Activated gamma-delta T cell treated with anti-CD3 and anti-CD28 coated beads, Interleukin-2, amount 50 U/mL, for 16 hours (primary cell): ENCODE measurements at regions not wholly inside any gene's neighbourhood (a gene's known extent, or its start where the extent isn't known, plus 50 kb on each side); places are given as distances from the start of the nearest gene placed in this dataset.
A peak's percentile ranks its signal among the peaks of the same experiment; 100 is the strongest.

ENCODE experiments used
- DNase-seq: peaks from one replicate; pipeline ENCODE4 v3.0.0-alpha.2; 2020; ENCODE audit warnings: low read depth

DNA sequence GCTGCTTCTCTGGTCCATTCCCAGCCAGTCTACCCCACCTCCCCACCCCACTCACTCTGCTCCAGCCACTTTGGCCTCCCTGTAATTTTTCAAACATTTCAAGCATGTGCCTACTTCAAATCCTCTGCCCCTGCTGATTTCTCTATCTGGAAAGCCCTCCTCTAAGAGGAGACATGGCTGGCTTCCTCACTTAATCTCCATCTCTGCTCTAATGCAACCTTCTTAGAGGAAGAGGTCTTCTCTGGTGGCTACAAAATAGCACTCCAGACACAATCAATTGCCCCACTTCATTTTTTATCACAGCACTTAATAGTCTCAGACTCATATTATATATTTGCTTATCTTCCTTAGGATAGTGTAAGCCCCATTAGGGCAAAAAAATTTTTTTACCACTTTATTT lies 161.1 kb upstream of the SLC39A10 start:
- DNase-seq, result no peak

DNA sequence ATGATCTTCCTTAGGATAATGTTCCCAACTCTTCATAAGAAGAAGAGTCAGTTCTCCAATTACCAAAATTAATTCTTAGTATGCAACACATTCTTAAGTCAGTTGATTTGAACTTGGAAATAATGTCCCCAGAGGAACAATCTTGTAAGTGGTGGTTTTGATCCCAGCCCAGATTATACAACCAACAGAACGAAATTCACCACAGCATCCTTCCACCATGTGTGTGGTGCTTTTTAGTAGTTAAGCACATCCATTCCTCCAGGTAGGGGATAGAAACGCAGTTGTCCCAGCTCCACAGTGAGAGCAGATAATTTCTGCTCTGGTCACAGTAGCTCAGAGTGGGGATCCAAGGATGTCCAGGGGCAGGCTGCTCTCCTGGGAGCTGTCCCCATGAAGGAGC lies 161.7 kb upstream of the SLC39A10 start:
- DNase-seq, result no peak

GRCh38 chr2:195494451-195494850 lies 162.6 kb upstream of the SLC39A10 start:
- no peak for DNase-seq

- DNase-seq, result no peak
Measured at GRCh38 chr2:195493416-195493815, 163.6 kb upstream of the SLC39A10 start.

DNA sequence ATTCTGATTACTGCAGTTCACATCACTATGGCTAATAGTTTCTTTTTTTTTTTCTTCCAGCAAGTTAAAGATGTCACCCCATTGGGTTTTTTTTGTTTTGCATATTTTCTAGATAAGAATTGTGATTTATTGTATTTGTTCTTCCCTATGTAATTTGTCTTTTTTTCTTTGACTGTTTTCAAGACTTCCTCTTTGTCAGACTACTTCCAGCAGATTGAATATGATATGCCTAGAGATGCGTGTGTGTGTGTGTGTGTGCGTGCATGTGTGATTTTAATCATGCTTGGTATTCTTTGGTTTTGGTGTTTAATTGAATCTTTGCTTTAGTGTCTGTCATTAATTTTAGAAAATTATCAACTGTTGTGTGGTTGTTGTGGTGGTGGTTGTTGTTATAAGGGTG lies 166.7 kb upstream of the SLC39A10 start:
- no peak for DNase-seq

GRCh38 chr2:195489101-195489500 lies 167.9 kb upstream of the SLC39A10 start:
- no peak for DNase-seq

DNA sequence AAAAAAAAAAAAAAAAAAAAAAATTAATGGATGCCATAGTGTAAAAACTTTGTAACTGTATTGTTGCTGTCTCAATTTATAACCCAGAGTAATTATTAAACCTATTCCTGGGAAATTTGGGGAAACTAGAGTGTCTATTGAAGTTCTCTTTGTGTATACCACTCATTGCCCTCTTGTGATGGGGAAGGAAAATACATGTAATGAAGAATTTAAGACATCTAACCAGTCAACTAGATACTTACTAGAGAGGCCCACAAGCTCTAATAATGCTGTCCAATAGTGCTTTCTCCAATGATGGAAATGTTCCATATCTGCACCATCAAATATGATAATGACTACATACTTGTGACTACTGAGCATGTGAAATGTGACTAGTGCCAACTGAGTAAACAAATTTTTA lies 168.5 kb upstream of the SLC39A10 start:
- no peak for DNase-seq

DNA sequence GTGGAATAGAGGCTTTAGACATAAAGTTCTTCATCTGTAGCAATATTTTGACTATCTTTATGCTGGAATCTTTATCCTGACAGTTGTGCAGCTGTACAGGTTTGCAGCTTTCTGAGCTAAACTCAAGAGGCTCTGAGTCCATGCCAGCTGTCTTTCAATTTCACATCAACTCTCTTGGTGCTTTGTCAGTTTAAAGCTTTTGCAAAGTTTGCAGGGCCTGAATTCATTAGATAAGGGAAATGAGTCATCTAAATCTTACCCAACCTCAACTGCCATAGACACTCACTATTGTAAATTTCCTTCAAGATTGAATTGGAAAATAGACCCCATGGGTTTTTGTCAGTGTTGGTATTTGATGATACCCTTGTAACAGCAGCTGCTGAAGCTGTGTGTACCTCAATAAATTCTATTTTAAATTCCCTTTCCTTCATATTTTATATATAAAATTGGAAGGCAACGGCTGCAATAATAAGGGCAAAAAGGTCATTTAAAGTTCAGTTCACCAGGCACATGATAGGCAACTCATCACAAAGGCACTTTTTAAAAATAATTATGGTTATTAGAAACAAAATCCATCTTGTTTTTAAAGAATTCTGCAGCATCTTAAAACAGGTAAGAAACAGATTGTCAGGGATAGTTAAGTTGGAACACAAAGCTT lies 169.9 kb upstream of the SLC39A10 start:
- peak; percentile 2 for DNase-seq

GRCh38 chr2:195486520-195486919 lies 170.5 kb upstream of the SLC39A10 start:
- no peak for DNase-seq

GRCh38 chr2:195482010-195482409 lies 175.0 kb upstream of the SLC39A10 start:
- DNase-seq, result no peak

- no peak for DNase-seq
Measured at GRCh38 chr2:195480121-195480520, 176.9 kb upstream of the SLC39A10 start.

GRCh38 chr2:195479407-195479806 lies 177.6 kb upstream of the SLC39A10 start:
- DNase-seq, result no peak

- DNase-seq, result no peak
Measured at GRCh38 chr2:195477996-195478382, 179.0 kb upstream of the SLC39A10 start.

GRCh38 chr2:195477248-195477995 lies 179.6 kb upstream of the SLC39A10 start:
- no peak for DNase-seq

DNA sequence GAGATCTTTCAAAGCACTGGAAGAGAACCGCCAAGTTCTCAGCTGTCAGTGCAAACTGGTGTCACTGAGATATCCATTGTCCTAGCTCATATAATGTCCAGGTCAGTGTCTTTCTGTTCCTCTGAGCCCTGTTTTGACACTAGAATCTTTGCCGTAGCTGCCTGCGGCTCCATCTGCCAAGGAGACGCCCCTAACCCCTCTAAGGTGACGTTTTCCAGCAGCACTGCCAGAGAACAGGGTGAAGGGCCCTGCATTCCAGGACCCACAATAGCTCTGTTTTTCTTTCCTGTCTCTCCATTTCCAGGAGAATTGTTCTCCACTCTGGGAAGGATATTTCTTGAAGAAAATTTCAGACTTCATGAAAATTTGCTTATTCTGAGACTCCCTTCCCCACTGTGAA lies 181.7 kb upstream of the SLC39A10 start:
- DNase-seq, result no peak

DNA sequence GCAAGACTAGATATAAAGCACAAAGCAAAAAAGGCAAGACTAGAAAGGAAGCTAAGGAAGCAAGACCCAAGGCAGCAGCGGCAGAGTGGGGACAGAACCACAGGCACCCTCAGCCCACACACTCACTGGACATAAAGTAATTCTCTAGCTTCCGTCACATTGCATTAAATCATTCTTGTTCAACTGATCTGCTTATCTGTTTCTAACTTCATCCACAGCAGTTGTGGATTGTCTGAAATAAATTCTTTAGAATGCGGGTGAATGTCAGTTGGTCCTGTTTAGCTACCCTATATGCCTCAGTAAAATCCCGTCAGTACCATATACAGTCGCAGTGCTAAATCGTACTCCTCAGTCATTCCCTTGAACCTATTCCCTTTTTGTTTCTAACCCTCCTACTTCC lies 183.2 kb upstream of the SLC39A10 start:
- DNase-seq, result no peak

DNA sequence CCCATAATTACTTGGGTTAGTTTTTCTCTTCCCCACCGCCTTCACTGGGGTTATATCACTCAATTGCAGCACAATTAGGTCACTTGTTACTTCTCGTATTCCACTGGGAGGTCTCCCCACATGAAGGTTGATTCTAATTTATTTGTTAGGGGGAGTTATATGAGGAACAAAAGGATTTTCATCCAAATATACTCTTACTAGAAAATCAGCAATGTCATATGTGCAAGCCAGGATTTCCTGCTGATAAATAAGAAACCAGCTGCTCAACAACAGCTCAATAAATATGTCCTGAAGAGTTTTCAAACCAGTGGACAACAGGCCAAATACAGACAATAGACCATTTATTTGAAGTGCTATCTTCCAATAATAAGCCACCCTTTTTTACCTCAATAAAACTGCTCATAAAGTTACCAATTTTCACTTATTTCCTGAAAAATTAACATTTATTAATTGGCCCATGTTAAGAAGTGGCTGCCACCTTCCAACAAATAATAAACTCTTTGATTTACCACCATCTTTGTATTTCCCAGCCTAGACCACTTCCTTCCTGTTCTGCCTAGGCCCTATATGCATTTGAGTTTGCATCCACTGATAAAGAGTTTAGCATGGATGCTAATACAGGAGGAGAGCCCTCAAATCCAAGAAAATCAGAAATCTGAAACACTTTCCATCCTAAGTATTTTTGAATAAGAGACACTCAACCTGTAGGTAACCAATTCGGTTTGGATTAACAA lies 184.4 kb upstream of the SLC39A10 start:
- no peak for DNase-seq

DNA sequence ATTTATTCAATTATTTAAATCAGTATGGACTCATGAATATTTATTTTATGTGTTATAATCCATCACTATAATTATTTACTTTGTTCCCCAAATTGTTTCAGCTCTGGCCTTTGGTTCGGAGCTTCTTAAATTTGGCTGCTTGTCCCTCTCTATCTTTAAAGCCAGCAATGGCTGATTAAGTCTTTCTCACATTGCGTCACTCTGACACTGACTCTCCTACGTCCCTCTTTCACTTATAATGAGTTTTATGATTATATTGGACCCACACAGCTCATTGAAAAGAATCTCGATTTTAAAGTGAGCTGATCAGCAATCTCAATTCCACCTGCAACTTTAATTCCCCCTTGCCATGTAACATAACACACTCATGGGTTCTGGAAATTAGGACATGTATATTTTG lies 185.2 kb upstream of the SLC39A10 start:
- no peak for DNase-seq

- no peak for DNase-seq
Measured at GRCh38 chr2:195471163-195471562, 185.9 kb upstream of the SLC39A10 start.

DNA sequence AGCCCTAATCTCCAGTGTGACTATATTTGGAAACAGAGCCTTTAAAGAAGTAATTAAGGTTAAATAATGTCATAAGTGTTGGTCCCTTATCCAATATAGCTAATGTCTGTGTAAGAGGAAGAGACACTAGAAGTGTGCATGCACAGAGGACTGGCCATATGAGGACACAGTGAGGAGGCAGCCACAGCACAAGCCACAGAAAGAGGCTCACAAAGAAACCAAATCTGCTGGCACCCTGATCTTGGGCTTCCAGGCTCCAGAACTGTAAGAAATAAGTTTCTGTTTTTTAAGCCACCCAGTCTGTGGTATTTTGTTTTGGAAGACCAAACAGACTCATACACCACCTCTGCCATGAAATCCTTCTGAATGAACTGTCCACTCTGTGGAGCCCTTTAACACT lies 186.4 kb upstream of the SLC39A10 start:
- DNase-seq, result no peak

DNA sequence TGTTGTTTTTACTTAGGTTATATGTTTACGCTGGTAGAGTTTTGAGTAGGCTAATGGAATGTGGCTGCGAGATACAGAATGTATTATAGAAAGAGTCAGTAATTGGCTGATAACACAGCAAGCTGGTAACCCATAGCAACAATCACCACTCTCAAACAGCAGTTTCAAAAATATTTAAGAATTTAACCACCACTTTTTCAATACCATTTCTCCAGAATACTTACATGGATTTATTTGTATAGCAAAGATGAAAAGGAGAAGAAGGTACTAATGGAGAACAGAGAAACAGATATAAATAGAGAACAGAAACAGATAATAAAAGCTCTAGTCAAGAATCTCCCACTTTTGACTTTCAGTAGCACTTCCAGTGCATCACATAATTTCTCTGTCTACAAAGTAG lies 188.3 kb upstream of the SLC39A10 start:
- no peak for DNase-seq

- no peak for DNase-seq
Measured at GRCh38 chr2:195466427-195466826, 190.6 kb upstream of the SLC39A10 start.

GRCh38 chr2:195461010-195461409 lies 196.0 kb upstream of the SLC39A10 start:
- DNase-seq, result no peak
